ENCODE measurements at regions not wholly inside any gene's neighbourhood (a gene's known extent, or its start where the extent isn't known, plus 50 kb on each side); places are given as distances from the start of the nearest gene placed in this dataset.

GRCh38 chr6:133183691-133184090, 57.5 kb upstream of the EYA4 start:
- no peak for DNase-seq (ENCODE audit: low read depth, low spot score)

- no peak for DNase-seq (ENCODE audit: low read depth, low spot score)
Measured at GRCh38 chr6:133184798-133185372, 56.3 kb upstream of the EYA4 start.

GRCh38 chr6:133185731-133186130, 55.4 kb upstream of the EYA4 start:
- DNase-seq (ENCODE audit: low read depth, low spot score): no peak

GRCh38 chr6:133187114-133187513, 54.0 kb upstream of the EYA4 start:
- no peak for DNase-seq (ENCODE audit: low read depth, low spot score)

GRCh38 chr6:133187657-133188453, 53.3 kb upstream of the EYA4 start:
- no peak for DNase-seq (ENCODE audit: low read depth, low spot score)

- no peak for DNase-seq (ENCODE audit: low read depth, low spot score)
Measured at GRCh38 chr6:133190912-133191311, 50.2 kb upstream of the EYA4 start.

- no peak for DNase-seq (ENCODE audit: low read depth, low spot score)
Measured at GRCh38 chr6:133191323-133191722, 49.8 kb upstream of the EYA4 start.

Data from activated naive CD8-positive, alpha-beta T cell treated with anti-CD3 and anti-CD28 coated beads, Interleukin-2, amount 50 U/mL, for 16 hours (primary cell).